Stimulated activated CD8-positive, alpha-beta memory T cell treated with anti-CD3 and anti-CD28 coated beads, Interleukin-15, amount 100 ng/mL, for 4 hours (primary cell): ENCODE measurements at regions not wholly inside any gene's neighbourhood (a gene's known extent, or its start where the extent isn't known, plus 50 kb on each side); places are given as distances from the start of the nearest gene placed in this dataset.

Experiments used
- DNase-seq, 2 donors: peaks; one replicate each; pipeline ENCODE4 v3.0.0-alpha.2; 2020; ENCODE audit warnings: low read depth in 2 of 2

DNA sequence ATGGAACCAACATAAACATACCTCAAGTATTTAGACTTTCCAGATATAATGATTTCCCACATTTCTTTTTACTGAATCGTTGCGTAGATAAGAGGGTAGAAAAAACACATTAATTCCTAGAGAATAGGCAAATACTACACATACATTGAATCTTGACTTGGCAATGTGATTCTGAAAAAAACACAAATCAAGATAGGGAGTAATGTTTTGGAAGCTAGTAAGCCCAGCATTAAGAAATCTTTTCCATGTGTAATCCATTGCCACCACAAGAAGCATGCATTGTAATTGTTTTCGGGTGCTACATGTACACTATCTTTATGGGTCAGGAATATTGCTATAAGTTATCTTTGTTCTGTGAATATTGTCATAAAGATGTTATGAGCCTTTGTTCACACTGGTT, 269.8 kb upstream of the PDGFD start:
- DNase-seq, result no peak

DNA sequence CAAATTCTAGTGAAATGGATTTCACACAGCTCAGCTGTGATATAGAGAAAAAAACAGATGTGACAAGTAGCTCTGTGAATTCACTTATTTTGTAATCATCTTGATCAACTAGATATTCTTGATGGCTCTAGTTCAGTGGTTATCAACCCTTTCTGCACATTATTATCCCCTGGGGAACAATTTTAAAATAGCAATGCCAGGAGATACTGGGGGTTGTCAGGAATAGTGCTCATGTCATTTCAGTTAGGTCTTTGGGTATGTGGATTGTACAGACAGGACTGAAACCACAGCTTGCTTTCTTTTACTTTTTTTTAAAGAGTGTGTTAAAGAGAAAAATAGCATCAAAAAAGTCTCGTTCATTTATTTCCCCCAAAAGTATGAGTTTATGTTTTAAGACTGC, 269.0 kb upstream of the PDGFD start:
- no peak for DNase-seq

- DNase-seq, result no peak
These were observed 268.6 kb upstream of the PDGFD start for GRCh38 chr11:104432526-104432925.

DNA sequence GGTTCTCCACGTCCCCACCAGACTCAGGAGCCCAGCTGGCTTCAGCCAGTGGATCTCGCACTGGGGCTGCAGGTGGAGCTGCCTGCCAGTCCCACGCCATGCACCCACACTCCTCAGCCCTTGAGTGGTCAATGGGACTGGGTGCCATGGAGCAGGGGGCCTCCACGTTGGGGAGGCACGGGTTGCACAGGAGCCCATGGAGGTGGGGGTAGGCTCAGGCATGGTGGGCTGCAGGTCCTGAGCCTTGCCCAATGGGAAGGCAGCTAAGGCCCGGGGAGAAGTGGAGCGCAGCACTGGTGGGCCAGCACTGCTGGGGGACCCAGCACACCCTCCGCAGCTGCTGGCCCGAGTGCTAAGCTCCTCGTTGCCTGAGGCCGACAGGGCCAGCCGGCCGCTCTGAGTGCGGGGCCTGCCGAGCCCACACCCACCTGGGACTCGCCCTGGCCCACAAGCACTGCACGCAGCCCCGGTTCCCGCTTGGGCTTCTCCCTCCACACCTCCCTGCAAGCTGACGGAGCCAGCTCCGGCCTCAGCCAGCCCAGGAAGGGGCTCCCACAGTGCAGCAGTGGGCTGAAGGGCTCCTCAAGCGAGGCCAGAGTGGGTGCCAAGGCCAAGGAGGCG, 258.5 kb upstream of the PDGFD start:
- DNase-seq, result no peak

- no peak for DNase-seq
These were observed 246.4 kb upstream of the PDGFD start for GRCh38 chr11:104410336-104410735.

- DNase-seq, result no peak
These were observed 244.7 kb upstream of the PDGFD start for GRCh38 chr11:104408630-104409029.

DNA sequence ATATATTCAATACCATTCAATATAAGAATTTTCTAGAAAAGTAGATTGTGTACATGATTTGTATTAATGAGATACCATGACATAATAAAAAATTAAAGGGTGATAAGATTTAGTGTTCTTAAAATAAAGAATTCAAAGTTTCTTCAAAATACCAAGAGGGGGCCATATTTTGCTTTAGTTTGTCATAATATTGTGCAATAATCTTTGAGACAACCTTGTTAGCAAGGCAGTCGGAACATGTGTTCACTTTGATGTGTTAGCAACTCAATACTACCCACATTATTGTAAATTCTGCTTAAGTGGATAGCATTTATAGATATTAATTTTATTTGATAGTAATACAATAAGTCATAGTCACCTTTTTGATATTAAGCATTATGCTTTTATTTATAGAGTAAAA, 241.3 kb upstream of the PDGFD start:
- no peak for DNase-seq

DNA sequence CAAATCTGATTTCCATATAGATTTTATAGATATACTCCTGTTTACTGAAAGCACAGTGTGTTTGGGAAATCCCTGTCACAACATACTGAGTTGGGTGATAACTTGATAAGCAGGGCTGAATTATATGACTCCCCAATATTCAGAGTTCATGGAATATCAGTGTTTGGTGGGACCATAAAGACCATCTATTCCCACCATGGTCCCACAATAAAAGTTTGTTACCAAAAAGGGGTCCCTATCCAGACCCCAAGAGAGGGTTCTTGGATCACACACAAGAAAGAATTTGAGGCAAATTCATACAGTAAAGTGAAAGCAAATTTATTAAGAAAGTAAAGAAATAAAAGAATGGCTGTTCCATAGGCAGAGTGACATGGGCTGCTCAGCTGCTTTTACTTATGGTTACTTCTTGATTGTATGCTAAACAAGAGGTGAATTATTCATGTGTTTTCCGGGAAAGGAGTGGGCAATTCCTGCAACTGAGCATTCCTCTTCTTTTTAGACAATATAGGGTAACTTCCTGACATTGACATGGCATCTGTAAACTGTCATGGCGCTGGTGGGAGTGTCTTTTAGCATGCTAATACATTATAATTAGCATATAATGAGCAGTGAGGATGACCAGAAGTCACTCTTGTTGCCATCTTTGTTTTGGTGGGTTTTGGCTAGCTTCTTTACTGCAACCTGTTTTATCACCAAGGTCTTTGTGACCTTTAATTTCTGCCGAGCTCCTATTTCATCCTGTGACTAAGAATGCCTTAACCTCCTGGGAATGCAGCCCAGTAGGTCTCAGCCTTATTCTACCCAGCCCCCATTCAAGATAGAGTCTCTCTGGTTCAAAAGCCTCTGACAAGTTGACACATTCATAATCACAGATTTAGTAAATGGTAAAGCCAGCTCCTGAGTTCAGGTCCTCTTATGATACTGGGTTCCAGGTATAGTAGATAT, 240.6 kb upstream of the PDGFD start:
- no peak for DNase-seq

GRCh38 chr11:104402812-104403521, 239.0 kb upstream of the PDGFD start:
- no peak for DNase-seq

DNA sequence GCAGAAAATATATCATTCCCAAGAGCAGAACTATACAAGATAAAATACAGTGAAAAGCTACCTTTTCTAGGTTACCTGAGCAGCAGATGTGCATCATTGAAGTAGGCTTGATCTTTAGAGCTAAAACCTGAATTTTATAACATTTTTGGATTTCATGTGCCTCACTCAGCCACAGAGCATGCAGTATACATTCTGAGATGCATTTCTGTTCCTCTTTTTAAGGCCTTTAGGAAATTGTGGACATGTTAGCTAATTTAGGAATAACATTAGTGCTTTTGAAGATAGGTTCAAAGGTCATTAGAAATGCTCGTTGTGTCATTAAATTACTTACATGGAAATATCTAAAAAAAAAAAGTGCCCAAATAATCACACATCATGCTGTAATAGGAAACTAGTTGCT, 230.6 kb upstream of the PDGFD start:
- DNase-seq, result no peak

- no peak for DNase-seq
These were observed 226.7 kb upstream of the PDGFD start for GRCh38 chr11:104390651-104391050.

GRCh38 chr11:104385884-104386283, 221.9 kb upstream of the PDGFD start:
- no peak for DNase-seq

- DNase-seq, result no peak
These were observed 216.4 kb upstream of the PDGFD start for GRCh38 chr11:104380358-104380757.

DNA sequence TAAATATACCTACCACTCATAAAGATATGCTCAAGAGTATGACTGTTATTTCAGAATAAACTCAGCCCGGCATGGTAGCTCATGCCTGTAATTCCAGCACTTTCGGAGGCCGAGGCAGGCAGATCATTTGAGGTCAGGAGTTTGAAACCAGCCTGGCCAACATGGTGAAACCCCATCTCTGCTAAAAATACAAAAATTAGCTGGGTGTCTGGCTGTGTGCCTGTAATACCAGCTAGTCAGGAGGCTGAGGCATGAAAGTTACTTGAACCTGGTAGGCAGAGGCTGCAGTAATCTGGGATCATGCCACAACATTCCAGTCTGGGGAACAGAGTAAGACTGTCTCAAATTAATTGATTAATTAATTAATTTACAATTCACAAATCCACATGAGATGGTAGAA, 208.2 kb upstream of the PDGFD start:
- DNase-seq, result no peak

DNA sequence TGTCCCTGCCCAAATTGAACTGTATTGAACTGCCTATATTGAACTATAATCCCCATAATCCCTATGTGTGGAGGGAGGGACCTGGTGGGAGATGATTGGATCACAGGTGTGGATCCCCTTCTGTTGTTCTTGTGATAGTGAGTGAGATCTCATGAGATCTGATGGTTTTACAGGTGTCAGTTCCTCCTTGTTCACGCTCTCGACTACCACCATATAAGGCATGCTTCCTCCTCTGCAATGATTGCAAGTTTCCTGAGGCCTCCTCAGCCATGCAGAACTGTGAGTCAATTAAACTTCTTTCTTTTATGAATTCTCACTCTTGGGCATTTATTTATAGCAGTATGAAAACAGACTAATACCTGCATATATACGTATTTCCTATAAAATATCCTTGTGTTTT, 206.5 kb upstream of the PDGFD start:
- DNase-seq, result no peak

- no peak for DNase-seq
These were observed 205.8 kb upstream of the PDGFD start for GRCh38 chr11:104369761-104370160.

DNA sequence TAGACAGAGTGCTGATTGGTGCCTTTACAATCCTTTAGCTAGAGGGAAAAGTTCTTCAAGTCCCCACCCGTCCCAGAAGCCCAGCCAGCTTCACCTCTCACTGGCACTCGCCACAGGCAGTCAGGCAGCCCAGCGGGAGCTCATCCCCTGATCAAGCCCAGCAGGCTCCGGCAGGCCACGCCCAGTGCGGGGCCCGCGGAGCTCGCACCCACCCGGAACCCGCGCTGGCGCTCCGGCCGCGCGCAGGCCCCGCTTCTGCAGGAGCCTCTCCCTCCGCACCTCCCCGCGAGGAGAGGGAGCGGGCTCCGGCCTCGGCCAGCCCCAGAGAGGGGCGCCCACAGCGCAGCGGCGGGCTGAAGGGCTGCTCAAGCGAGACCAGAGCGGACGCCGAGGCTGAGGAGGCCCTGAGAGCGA, 202.4 kb upstream of the PDGFD start:
- no peak for DNase-seq

DNA sequence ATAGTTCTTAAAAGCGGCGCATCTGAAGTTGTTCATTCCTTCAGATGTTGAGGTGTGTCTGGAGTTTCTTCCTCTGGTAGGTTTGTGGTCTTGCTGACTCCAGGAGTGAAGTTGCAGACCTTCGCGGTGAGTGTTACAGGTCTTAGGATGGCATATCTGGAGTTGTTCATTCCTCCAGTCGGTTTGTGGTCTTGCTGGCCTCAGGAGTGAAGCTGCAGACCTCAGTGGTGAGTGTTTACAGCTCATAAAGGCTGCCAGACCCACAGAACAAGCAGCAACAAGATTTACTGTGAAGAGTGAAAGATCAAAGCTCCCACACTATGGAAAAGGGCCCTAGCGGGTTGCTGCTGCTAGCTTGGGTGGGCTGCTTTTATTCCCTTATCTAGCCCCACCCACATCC, 201.7 kb upstream of the PDGFD start:
- DNase-seq, result no peak

DNA sequence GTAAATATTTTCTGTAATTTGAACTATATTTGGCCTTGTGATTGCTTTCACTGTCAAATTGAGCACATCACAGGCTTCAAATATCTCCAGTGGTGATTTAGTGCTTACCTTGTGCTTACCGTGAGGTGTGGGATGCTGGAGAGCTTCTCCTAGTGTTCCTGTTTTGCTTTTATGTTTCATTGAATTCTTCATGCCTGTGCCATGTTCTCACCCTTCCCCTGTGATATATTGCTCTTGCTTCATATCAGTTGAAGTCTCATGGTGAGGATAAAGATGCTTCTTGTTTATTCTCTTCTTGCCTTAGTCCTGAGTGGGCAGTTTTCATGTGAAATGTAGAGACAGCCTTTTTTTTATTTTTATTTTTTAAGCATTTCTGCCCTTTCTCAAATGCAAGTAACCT, 198.0 kb upstream of the PDGFD start:
- no peak for DNase-seq

DNA sequence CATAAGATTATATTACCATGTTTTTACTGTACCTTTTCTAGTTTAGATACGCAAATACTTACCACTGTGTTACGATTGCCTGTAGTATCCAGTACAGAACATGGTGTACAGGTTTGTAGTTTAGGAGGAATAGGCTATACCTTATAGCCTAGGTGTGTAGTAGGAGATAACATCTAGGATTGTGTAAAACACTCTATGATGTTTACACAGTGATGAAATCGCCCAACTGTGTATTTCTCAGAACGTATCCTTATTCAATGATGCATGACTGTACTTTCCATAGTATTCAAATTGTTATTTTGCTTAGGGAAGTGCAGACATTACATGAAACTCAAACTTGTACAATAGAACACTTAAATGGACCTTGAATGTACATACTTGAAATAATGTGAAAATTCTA, 188.1 kb upstream of the PDGFD start:
- no peak for DNase-seq

DNA sequence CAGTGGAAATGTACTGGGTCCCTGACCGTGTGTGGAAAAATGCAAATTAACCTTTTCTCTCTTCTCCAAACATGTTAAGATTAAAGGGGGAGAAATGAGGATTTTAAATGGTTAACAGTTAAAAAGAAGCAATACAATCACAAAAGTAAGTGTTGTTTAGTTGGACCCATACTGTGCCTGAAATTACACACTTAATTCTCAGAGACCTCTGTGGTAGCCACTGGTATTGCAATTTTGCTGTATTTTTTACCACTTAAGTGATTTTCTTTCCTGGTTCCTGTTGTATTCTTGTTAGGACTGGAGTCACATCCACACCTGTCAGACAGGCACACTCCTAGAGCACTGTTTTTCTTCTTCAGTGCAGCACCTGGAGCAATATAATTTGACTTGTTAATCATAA, 179.6 kb upstream of the PDGFD start:
- DNase-seq, result no peak

- no peak for DNase-seq
These were observed 176.6 kb upstream of the PDGFD start for GRCh38 chr11:104340590-104340989.

DNA sequence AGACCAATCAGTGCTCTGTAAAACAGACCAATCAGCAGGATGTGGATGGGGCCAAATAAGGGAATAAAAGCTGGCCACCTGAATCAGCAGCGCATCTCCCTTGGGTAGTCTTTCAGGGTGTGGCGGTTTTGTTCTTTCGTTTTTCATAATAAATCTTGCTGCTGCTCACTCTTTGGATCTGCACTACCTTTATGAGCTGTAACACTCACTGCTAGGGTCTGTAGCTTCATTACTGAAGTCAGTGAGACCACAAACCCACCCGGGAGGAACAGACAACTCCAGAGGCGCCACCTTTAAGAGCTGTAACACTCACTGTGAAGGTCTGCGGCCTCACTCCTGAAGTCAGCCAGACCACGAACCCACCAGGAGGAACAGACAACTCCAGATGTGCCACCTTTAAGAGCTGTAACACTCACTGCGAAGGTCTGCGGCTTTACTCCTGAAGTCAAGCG, 175.5 kb upstream of the PDGFD start:
- no peak for DNase-seq
